ENCODE measurements at regions not wholly inside any gene's neighbourhood (a gene's known extent, or its start where the extent isn't known, plus 50 kb on each side); places are given as distances from the start of the nearest gene placed in this dataset.

- H3K27ac ChIP-seq, result no peak overlapping the region
- no peak for TF ChIP-seq Cebpa-rat (IDR thresholded peaks at IDR 0.05)
These were observed 133.4 kb upstream of the USP29 start for GRCh38 chr19:56986386-56986785.

GRCh38 chr19:56987184-56987583 is 132.6 kb upstream of the USP29 start:
- no peak for TF ChIP-seq Cebpa-rat (IDR thresholded peaks at IDR 0.05)
- Histone ChIP-seq H3K27me3 (no peaks in the 10 kb centered on the region), H3K36me3 (no peaks in the 10 kb centered on the region), H3K4me1 (peaks cover 0 to 5% (median 0%) of the 10 kb centered on the region in 10 experiments; a peak in 1 of 20 replicates), H3K9ac (no peak overlapping the region), H3K27ac (no peak overlapping the region), H3K9me3 (replicated peaks in 1 of 11) (peaks cover 0 to 24% (median 8%) of the 10 kb centered on the region in 11 experiments; a peak in 8 of 22 replicates), H3K4me2 (no peak overlapping the region), H4K20me1 (no peaks in the 10 kb centered on the region), H3K4me3 (no peak overlapping the region)

More at GRCh38 chr19:56986386-56986785, 133.4 kb upstream of the USP29 start:
- Histone ChIP-seq H4K20me1 (no peaks in the 10 kb centered on the region), H3K4me3 (no peak overlapping the region), H3K4me2 (no peak overlapping the region), H3K9ac (no peak overlapping the region), H3K36me3 (no peaks in the 10 kb centered on the region), H3K27me3 (no peaks in the 10 kb centered on the region), H3K9me3 (replicated peaks in 1 of 11) (peaks cover 0 to 24% (median 8%) of the 10 kb centered on the region in 11 experiments; a peak in 8 of 22 replicates), H3K4me1 (peaks cover 0 to 4% (median 0%) of the 10 kb centered on the region in 10 experiments; a peak in 1 of 20 replicates)

- no peaks in the 10 kb centered on the region for H4K20me1 ChIP-seq
- TF ChIP-seq Cebpa-rat (IDR thresholded peaks at IDR 0.05), result no peak
- H3K4me1 ChIP-seq, result peaks cover 0 to 5% (median 0%) of the 10 kb centered on the region in 10 experiments; a peak in 1 of 20 replicates
- H3K9me3 ChIP-seq (replicated peaks in 1 of 11), result peaks cover 0 to 22% (median 8%) of the 10 kb centered on the region in 11 experiments; a peak in 8 of 22 replicates
- no peak overlapping the region for H3K4me2 ChIP-seq
- H3K9ac ChIP-seq, result no peak overlapping the region
- H3K4me3 ChIP-seq, result no peak overlapping the region
- H3K27me3 ChIP-seq, result no peaks in the 10 kb centered on the region
- H3K36me3 ChIP-seq, result no peaks in the 10 kb centered on the region
- no peak overlapping the region for H3K27ac ChIP-seq
These were observed 131.5 kb upstream of the USP29 start for GRCh38 chr19:56988299-56988698.

GRCh38 chr19:56991912-56992311 is 127.9 kb upstream of the USP29 start:
- Histone ChIP-seq H3K27ac (no peak overlapping the region), H3K9me3 (replicated peaks in 1 of 11) (0 out of 22 replicates have a peak, but pooled peaks cover 0 to 4% (median 0%) of the 10 kb centered on the region in 11 experiments), H3K4me3 (no peak overlapping the region), H3K4me1 (peaks cover 0 to 5% (median 0%) of the 10 kb centered on the region in 10 experiments; a peak in 1 of 20 replicates), H3K9ac (no peak overlapping the region), H3K36me3 (no peaks in the 10 kb centered on the region), H3K4me2 (no peak overlapping the region), H4K20me1 (no peaks in the 10 kb centered on the region), H3K27me3 (no peaks in the 10 kb centered on the region)
- no peak for TF ChIP-seq Cebpa-rat (IDR thresholded peaks at IDR 0.05)

GRCh38 chr19:56993851-56994250 is 125.9 kb upstream of the USP29 start:
- peaks cover 0 to 5% (median 0%) of the 10 kb centered on the region in 10 experiments; a peak in 1 of 20 replicates for H3K4me1 ChIP-seq
- no peak for TF ChIP-seq Cebpa-rat (IDR thresholded peaks at IDR 0.05)
- no peak overlapping the region for H3K4me3 ChIP-seq
- H3K36me3 ChIP-seq, result no peaks in the 10 kb centered on the region
- 0 out of 22 replicates have a peak, but pooled peaks cover 0 to 4% (median 0%) of the 10 kb centered on the region in 11 experiments for H3K9me3 ChIP-seq (replicated peaks in 1 of 11)
- H3K27ac ChIP-seq, result no peak overlapping the region
- no peaks in the 10 kb centered on the region for H4K20me1 ChIP-seq
- no peaks in the 10 kb centered on the region for H3K27me3 ChIP-seq
- no peak overlapping the region for H3K4me2 ChIP-seq
- no peak overlapping the region for H3K9ac ChIP-seq

- TF ChIP-seq Cebpa-rat (IDR thresholded peaks at IDR 0.05), result no peak
- 0 out of 22 replicates have a peak, but pooled peaks cover 0 to 4% (median 0%) of the 10 kb centered on the region in 11 experiments for H3K9me3 ChIP-seq (replicated peaks in 1 of 11)
These were observed 125.4 kb upstream of the USP29 start for GRCh38 chr19:56994251-56995017.

GRCh38 chr19:56995303-56995702 is 124.5 kb upstream of the USP29 start:
- no peak overlapping the region for H3K4me3 ChIP-seq
- H3K9ac ChIP-seq, result no peak overlapping the region
- TF ChIP-seq Cebpa-rat (IDR thresholded peaks at IDR 0.05), result no peak
- H3K27me3 ChIP-seq, result no peaks in the 10 kb centered on the region
- H3K27ac ChIP-seq, result no peak overlapping the region
- H3K36me3 ChIP-seq, result no peaks in the 10 kb centered on the region
- H4K20me1 ChIP-seq, result no peaks in the 10 kb centered on the region
- H3K4me2 ChIP-seq, result no peak overlapping the region
- H3K4me1 ChIP-seq, result peaks cover 0 to 5% (median 0%) of the 10 kb centered on the region in 10 experiments; a peak in 1 of 20 replicates
- H3K9me3 ChIP-seq (replicated peaks in 1 of 11), result no peaks in the 10 kb centered on the region

More at GRCh38 chr19:56994251-56995017, 125.4 kb upstream of the USP29 start:
- Histone ChIP-seq H3K27ac (no peak overlapping the region), H3K36me3 (no peaks in the 10 kb centered on the region), H3K4me1 (peaks cover 0 to 5% (median 0%) of the 10 kb centered on the region in 10 experiments; a peak in 1 of 20 replicates), H3K4me3 (no peak overlapping the region), H4K20me1 (no peaks in the 10 kb centered on the region), H3K27me3 (no peaks in the 10 kb centered on the region), H3K9ac (no peak overlapping the region), H3K4me2 (no peak overlapping the region)

GRCh38 chr19:57002195-57002601 is 117.6 kb upstream of the USP29 start:
- TF ChIP-seq Cebpa-rat (IDR thresholded peaks at IDR 0.05), result no peak
- Histone ChIP-seq H3K36me3 (no peaks in the 10 kb centered on the region), H3K27me3 (no peaks in the 10 kb centered on the region), H3K27ac (no peak overlapping the region), H4K20me1 (no peaks in the 10 kb centered on the region), H3K4me2 (peak overlapping the region; percentile 9 to 51 (median 38); a peak in 18 of 22 replicates), H3K9me3 (replicated peaks in 1 of 11) (peaks cover 0 to 3% (median 0%) of the 10 kb centered on the region in 11 experiments; a peak in 1 of 22 replicates), H3K4me3 (no peak overlapping the region), H3K4me1 (peaks cover 5 to 18% (median 15%) of the 10 kb centered on the region in 10 experiments; a peak in 19 of 20 replicates), H3K9ac (no peak overlapping the region)

- H3K4me1 ChIP-seq, result peaks cover 5 to 18% (median 15%) of the 10 kb centered on the region in 10 experiments; a peak in 19 of 20 replicates
- H3K4me2 ChIP-seq, result peak overlapping the region; percentile 22 to 51 (median 38); a peak in 20 of 22 replicates
- no peaks in the 10 kb centered on the region for H4K20me1 ChIP-seq
- no peak overlapping the region for H3K9ac ChIP-seq
- no peak overlapping the region for H3K4me3 ChIP-seq
- H3K27me3 ChIP-seq, result no peaks in the 10 kb centered on the region
- H3K27ac ChIP-seq, result no peak overlapping the region
- H3K36me3 ChIP-seq, result no peaks in the 10 kb centered on the region
- TF ChIP-seq Cebpa-rat (IDR thresholded peaks at IDR 0.05), result no peak
- H3K9me3 ChIP-seq (replicated peaks in 1 of 11), result peaks cover 0 to 3% (median 0%) of the 10 kb centered on the region in 11 experiments; a peak in 1 of 22 replicates
These were observed 117.1 kb upstream of the USP29 start for GRCh38 chr19:57002710-57003109.

Measured in BLaER1 treated with 17β-estradiol and CSF1 and Interleukin-3, amounts not matched to agents 10 nM and 100 nM (cell line).